Ramos (cell line): ENCODE measurements at regions not wholly inside any gene's neighbourhood (a gene's known extent, or its start where the extent isn't known, plus 50 kb on each side); places are given as distances from the start of the nearest gene placed in this dataset.

Source experiments
- in situ Hi-C: fragments of 300-500 bp; cut with MboI; formaldehyde crosslinking; loops from one replicate; pipeline ENCODE4 v1.14.3; 2022; ENCODE audit warnings: low sequenced_read_pairs; ENCODE audit not compliant: unreplicated experiment

DNA sequence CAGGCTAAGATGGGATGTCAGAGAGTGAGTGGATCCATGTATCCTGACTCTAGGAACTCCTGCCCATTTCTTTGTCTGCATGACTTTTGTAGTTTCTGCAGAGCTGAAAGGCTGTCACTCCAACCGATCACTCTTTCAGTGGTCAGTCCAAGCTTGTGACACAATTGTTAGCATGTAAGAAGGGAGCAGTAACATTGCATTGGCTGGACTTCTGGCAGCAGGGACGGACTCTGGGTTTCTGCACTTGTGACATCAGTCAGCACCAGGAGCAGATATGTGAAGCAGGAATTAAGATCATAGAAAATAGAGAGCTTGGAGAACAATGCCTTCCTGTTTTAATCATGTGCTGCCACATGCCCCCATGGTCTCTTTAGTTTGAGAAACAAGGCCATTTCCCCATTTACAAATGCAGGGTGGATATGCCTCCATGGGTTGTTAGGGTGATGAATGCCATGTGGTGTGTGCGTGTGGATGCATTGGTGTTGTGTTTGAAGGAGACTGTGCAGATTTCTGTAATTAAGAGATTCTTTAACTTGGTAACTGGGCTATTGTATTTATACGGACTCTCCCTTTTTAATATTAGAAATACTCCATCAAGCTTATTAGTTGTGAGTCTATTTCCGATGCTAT, 214.3 kb upstream of the EPHA4 start:
- in situ Hi-C loops, result no loop called here

DNA sequence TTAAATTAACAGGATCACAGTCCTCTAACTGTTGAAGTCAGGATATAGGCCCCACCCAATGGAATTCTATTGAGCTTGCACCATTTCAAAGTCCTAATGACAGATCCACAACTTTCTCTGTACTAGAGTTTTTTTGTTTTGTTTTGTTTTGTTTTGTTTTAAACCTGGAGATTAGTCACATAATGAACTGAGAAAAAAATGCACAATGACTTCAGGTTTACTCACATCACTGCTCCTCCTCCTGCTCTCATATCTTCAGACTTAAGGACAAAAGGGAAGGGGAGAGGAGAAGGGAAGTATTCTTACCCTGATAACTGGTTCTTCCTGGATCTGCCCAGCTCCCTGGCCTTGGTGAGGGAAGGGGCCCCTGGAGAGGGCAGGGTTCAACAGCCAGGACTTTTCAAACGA, 208.2 kb upstream of the EPHA4 start:
- in situ Hi-C loops, result no loop called here

DNA sequence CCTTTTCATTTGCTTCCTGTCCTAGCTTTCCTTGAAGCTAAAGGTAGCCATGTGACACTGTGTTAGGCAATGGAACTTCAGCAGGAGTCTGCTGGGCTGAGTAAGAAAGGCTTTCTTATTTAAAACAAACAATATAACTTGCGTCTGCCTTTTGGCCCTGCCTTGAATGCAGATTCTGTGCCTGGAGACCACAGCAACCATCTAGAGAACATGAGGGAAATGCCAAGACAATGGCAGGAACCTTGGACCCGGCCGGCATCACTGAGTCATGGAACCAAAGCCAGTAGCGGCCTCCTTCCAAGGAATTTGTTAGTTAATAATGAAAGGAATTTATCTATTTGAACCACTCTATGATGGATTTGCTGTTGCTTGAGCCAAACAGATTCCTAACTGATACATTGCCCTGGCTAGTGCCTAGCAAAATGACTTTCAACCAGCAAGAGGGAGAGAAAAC, 207.5 kb upstream of the EPHA4 start:
- in situ Hi-C loops, result no loop called here

DNA sequence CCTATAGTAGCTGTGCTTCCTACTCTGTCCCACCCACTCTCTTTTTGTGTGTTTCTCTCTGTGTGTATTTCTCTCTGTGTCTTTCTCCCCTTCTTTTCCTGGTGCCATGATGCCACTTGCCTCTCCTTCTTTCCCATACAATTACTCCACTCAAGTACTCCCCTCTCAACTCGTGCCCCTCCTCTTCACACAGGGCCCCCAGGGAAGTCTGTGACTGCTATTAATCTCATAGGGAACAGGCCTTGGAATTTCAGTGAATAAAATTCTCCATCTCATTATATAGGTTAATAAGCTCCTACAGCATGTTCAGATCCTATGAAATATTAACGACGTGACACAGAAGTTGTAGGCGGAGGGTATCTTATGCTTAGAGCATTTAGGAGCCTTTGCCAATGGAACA, 205.9 kb upstream of the EPHA4 start:
- in situ Hi-C loops, result no loop called here

DNA sequence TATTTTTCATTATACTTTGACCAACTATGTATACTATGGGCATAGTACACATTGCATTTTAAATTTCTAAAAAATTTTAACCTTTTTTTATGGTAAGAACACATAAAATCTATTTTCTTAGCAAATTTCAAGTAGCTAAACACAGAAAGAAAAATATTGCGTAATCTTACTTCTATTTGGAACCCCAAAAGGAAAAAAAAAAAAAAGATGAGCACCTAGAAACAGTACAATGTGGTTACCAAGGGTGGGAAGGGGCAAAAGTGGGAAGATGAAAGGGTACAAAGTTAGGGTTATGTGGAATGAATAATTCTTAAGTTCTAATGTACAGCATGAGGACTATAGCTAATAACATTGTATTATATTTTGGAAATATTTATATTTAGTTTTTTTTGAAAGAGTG, 205.0 kb upstream of the EPHA4 start:
- in situ Hi-C loops, result no loop called here

DNA sequence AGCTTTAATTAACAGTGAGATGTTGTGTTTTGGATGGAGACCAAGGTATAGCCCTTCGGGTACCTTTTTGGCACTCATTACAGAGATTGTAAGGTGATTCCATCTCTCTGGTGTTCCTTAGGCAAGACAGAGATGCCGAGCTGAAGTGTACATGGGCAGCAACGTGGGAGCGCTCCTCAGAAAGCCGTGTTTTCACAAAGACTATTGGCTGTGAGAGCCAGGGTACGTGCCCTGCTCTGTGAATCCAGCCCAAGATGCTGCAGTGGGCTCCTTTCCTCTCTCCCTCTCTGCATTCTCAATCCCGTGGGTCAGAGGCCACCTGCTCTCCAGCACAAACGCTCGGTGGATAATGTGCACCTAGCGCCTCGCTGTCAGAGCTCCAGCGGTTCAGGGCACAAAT, 203.0 kb upstream of the EPHA4 start:
- in situ Hi-C loops, result no loop called here

DNA sequence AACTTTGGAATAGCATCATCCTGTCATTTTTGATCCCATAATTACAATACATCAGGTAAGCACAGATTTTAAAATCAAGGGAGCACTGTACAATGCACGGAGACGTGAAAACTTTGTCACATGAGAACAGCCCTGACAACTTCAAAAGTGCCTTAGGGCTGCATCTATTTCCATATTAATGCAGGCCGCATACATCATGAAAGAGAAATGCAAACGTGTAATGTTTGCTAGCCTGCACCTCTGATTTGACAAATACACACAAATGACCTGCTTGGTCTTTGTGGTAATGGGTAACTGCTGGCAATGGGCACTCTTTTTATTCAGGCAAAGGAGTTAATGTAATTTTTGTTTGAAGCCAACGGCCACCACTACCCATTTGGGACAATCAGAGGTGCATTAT, 202.0 kb upstream of the EPHA4 start:
- in situ Hi-C loops, result no loop called here

DNA sequence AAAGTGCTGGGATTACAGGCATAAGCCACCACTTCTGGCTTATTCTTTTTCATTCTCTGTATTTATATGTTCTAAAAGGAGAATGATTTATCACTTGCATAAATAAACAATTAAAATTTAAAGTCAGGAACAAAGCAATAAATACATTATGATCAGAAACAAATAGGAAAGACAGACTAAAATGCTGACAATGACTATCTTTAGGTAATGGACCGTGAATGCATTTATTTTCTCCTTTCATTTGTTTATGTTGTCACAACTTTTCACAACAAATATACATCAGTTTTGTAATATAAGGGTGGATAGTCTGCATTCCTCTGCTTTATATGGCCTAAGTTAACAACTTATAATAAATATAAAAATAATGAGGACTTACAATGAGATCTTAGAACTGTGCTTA, 199.2 kb upstream of the EPHA4 start:
- in situ Hi-C loops, result no loop called here

DNA sequence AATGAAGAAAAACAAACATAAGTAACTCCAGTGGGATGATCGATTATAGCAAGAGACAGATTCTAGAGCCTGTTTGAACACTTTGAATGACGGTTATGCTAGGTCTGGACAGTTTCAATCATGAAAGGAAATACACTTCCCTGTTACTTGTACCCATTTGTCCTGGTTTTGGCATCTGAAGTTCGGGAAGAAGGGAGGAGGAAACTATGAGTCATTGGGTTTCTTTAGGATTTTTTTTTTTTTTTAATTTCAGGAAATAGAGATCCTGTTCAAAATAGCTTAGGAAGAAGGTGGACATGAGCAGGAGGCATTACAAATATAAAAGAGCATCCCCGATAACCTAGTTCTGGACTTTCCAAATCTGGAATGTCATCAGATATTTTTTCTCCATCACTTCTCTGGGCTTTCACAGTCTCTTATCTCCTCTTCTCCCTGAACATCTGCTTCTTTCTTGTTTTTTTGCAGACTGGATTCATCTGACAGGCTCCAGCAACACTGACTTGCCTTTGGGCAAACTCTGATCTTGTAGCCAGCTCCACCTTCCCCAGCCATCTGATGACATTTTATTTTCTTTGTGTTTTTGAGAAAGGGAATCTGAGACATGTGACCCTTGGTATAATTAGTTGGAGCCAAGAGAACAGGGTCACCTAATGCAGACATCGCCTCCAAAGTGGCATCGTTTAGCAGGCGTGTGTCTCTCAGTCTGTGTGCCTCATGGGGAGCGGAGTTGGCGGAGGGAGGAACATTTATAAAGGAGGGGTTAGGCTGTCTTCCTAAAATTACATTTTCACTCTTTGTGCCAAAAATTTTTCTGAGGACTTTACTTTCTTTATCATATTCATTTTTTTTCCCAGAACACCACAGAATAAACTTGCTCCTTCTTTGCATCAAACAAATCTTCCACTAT, 195.3 kb upstream of the EPHA4 start:
- in situ Hi-C loops, result no loop called here

DNA sequence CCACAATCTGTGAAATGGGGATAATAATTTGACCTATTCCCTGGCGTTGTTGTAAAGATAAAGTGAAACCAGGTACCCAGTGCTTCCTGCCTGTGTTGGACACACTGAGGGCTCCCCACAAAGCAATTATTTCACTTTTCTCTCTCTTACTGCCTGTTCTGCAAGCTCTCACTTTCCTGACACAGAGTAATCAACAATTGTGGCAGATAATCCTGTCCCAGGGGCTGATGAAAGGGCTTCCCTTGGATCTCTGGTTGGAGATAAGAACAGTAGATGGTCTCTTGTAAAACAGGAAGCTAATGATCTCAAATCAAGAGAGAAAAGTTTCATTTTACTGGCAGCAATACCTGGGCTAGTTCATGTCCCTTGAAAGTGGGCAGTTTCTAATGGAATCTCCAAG, 190.4 kb upstream of the EPHA4 start:
- in situ Hi-C loops, result no loop called here

DNA sequence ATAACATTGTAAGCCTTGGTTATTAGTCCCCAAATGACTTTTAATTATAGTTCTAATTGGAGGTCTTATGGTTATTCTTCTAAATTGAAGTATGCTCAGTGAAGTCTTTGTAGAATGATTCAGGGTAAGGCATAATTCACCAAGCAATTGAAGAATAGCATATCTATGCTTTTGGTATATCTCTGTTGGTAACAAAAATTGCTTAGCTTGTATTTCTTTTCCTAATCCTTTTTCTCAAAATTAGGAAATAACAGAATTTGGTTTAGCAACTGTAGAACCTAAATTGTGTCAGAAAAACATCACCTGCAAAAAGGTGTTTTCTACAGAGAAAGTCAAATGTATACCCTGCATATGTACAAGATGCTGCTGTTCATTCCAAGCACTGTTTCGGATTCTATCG, 189.2 kb upstream of the EPHA4 start:
- in situ Hi-C loops, result no loop called here

DNA sequence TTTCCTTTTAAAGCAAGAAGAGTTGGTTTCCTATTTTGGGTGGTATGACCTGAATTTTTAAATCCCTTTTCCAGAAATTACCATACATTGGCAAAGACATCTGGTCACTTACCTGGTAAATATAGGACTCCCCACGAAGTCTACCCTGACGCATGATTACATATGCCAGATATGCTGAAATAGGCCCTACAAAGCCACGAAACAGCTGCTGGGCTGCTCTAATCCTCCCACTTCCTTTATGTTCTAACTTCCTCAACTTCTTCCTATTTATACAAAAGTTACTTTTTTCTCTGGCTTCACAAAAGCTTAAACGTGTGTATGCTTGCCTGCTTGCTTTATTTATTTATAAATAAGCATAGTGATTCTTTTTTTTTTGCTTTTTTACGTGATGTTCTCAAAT, 186.0 kb upstream of the EPHA4 start:
- in situ Hi-C loops, result no loop called here

DNA sequence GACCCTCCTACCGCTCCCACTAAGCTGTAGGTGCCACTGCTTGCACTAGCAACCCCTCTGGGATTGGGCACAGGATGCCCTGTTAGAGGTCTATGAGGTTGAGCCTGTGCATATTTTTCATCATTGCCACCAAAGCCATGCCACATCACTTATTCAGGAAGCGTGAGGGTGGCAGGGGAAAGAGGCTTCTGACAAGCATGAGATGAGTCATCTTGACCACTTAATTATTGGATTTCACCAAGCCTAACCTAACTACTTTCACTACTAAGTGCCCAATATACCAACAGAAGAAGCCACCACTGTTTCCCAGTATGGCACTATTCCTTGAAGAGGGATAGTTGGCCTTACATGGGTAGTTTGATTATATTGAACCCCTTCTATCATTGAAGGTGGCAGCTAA, 181.3 kb upstream of the EPHA4 start:
- in situ Hi-C loops, result no loop called here

DNA sequence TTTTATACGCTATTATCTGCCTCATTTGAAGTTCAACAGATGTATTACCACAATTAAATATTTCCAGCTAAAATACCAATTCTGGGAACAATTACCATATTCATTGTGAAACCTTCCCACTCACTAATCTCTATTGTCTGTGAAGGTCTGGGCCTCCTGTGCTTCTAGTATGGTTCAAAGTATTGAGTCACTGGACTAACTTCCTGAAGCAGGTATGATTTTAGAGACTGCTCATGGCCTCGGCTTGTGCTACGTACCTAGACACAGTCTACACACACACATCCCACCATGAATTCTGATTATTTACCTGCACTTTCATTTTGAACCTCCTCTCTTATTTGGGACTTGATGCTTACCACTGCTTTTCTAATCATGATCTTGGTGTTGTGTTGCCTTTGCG, 180.7 kb upstream of the EPHA4 start:
- in situ Hi-C loops, result no loop called here

DNA sequence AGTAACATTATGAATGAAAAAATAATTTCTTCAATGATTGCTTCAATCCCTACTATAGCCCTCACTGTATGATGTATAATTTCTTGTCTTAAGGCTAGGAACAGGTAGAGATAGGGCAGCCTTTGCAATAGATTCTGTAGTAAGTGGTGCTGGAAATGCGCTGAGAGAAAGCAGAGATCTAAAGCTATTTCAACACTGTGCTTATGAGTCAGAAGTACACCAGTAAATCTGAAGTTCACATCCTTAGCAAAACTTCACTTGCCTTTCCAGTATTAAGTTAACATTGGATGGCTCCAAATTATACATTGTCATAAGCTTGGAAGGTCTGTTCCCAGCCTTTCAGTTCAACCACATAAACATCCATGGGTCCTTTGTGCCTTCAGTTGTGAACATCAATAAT, 178.2 kb upstream of the EPHA4 start:
- in situ Hi-C loops, result no loop called here

DNA sequence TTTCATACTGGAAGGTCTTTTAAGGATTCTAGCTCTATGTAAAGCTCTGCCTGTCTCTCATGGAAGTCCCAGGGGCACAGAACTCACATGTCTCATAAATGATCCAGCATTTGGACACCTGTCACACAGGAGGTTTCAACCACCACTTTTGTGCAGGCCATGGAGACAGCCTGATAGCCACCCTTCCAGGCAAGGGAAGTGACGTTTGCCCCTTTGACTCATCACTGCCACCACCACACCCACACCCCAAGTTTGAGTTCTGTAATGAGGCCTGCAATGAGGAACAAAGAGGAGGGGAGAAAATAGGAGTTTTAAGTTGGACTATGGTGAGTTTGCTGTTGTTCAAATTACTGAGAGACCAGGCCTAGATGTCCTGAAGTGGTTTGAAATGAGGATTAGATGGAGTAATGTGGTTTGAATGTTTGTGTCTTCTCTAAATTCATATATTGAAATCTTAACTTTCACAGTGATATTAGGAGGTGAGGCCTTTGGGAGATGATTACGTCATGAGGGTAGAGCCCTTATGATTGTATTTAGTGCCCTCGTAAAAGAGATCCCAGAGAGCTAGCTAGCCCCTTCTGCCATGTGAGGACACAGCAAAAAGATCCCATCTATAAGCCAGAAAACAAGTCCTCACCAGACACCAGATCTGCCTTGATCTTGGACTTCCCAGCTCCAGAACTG, 175.3 kb upstream of the EPHA4 start:
- in situ Hi-C loops, result no loop called here

DNA sequence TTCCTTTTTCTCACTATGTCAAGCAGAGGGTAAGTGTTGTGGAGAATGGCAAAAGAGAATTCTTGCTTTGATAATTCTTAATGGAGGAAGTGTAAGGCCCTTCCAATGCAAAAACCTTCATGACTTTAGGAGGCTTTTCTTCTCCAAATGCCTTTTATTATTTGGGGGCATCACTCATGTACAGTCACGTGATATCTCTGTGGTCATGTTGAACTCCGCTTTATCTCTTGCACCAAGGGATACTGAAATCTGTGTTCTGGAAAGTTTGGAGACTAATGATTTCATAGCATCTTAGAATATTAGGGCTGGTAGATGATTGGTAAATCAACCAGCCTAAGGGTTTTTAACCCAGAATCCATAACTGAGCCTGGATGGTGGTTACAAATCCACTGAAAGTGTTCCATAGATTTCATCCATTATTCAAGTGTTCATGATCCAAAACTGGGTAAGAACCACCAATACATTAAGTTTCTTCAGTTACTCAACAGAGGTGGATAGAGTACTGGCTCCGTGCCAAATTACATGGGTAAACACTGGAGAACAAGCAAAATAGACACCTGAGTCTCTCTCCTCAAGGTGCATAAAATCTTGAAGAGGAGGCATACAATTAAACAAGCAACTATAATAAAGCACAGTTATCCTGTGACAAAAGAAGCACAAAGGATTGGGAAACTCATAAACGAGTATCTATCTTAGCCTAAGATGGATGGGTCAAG, 169.6 kb upstream of the EPHA4 start:
- in situ Hi-C loops, result no loop called here

DNA sequence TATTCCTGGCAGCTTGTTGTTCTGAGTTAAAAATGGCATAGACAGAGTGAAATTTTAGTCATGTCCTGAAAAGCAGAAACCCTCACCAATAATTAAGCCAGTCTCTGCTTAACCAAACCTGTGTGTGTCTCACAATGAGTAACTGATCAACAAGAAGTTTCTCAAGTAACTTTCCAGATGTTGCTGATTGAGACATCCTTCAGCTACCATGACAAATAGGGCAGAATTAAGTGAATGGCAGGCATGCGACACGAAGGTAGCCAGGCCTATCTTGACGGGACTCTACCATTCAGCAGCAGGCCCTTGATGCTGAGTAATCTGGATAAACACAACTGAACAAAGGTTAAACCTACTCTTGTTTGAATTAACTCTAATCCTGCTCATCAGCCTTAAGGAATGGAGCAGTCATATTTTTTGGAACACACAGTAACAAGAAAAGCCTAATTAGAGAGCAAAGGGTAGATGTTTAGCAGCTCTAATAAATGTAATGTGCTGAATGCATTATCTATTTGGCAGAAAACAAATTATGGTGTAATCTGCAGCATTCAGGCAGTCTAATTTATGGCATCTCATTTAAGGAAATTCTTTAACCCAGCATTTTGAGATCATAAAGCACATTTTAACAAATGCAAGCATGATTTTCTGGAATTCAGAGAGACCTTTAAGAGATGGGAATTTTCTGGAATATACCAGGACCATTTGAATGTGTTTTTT, 159.5 kb upstream of the EPHA4 start:
- in situ Hi-C loops, result no loop called here

DNA sequence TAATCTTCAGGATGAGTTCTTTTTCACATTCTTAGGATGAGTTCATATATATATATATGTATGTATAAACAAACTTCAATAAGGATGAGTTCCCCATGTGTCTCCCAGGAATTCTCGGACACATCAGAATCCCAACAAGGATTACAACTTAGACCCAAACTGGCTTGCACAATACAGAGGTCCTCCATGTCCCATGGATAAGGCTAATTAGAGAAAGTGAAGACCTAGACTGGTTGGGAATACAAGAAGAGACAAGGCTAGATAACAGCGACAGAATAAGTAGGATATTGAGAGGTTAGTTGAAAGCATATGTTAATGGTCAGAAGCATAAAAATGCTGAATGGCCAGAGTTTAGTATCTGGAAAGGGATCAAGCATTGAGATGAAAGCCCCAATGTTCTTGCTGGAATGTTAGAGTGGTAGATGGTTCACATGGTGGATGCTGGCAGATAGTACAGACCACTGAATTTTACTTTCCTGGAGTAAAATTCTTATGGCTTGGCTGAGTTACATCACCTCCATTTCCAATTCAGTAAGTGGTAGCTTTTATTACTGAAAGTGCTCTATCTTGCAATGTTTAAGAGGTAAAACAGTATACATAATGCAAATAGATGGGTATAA, 154.9 kb upstream of the EPHA4 start:
- in situ Hi-C loops, result no loop called here
